GM12878 (cell line): ENCODE measurements at regions not wholly inside any gene's neighbourhood (a gene's known extent, or its start where the extent isn't known, plus 50 kb on each side); places are given as distances from the start of the nearest gene placed in this dataset.

Experiments used
- ATAC-seq: fragments of 200-7000 bp; cut with Tn5 transposase; 3 replicates; pipeline ENCODE4 v1.9.1; 2020; ENCODE audit warnings: mild to moderate bottlenecking, moderate library complexity
- BruUV-seq: library from RNA; stranded (reverse); fragments of 400-500 nt; replicated peaks from 2 replicates; lab custom pipeline; 2021; lab: Mats Ljungman, UMichigan
- CTCF ChIA-PET: fragments of 300-600 bp; sonication (Branson Sonifier 250); formaldehyde crosslinking; extraction: SDS; loops from one replicate; lab custom pipeline; 2021; ENCODE audit warnings: inconsistent platforms; lab: Yijun Ruan, JAX
- POLR2A ChIA-PET: fragments of 350-600 bp; formaldehyde crosslinking; extraction: SDS; loops from one replicate; lab custom pipeline; 2021; ENCODE audit warnings: inconsistent platforms; lab: Charles Lee
- RAD21 ChIA-PET: fragments of 300-600 bp; sonication (Branson Sonifier 250); formaldehyde crosslinking; loops from one replicate; lab custom pipeline; 2023; ENCODE audit warnings: antibody characterized with exemption; ENCODE audit not compliant: unreplicated experiment; lab: Charles Lee
- SMC1A ChIA-PET: fragments of 300-600 bp; sonication (Branson Sonifier 250); formaldehyde crosslinking; loops from one replicate; lab custom pipeline; 2023; ENCODE audit not compliant: unreplicated experiment, uncharacterized antibody; lab: Charles Lee
- DNase-seq: peaks from one replicate; pipeline ENCODE4 v3.0.0-alpha.2; 2011; ENCODE audit warnings: low read depth, low spot score
- FAIRE-seq: peaks from 3 replicates; lab custom pipeline; 2011; peaks lifted over from hg19 to GRCh38; lab: Jason Lieb, UNC
- H2AFZ ChIP-seq: 2 replicates; pipeline ENCODE4 v1.6.0; 2011; ENCODE audit warnings: low read depth, low read length, control low read depth; ENCODE audit not compliant: control insufficient read depth
- H3K27ac ChIP-seq: 2 replicates; pipeline ENCODE4 v1.5.1; 2011; ENCODE audit warnings: control low read depth; ENCODE audit not compliant: control insufficient read depth, insufficient read depth
- H3K27me3 ChIP-seq, 2 experiments: replicated peaks in 1 of 2; 2 replicates each; pipeline versions ENCODE4 v1.6.0 to v1.6.1; 2011; ENCODE audit warnings: low read length in 1 of 2; ENCODE audit not compliant: control insufficient read depth in 2 of 2, insufficient read depth in 2 of 2
- H3K36me3 ChIP-seq, 2 experiments: 2 replicates each; pipeline ENCODE4 v1.5.1; 2011; ENCODE audit warnings: low read length in 1 of 2; ENCODE audit not compliant: control insufficient read depth in 2 of 2, insufficient read depth in 2 of 2
- H3K4me1 ChIP-seq: 2 replicates; pipeline ENCODE4 v1.6.1; 2011; ENCODE audit warnings: mild to moderate bottlenecking, low read length, moderate library complexity, mixed read lengths; ENCODE audit not compliant: control insufficient read depth, insufficient read depth
- H3K4me2 ChIP-seq: 2 replicates; pipeline ENCODE4 v1.6.0; 2011; ENCODE audit warnings: control low read depth; ENCODE audit not compliant: control insufficient read depth, insufficient read depth
- H3K4me3 ChIP-seq: fragments of 200-600 bp; sonication (generic); 2 replicates; pipeline ENCODE4 v1.5.1; 2016
- H3K79me2 ChIP-seq: 2 replicates; pipeline ENCODE4 v1.6.0; 2011; ENCODE audit warnings: low read length; ENCODE audit not compliant: control insufficient read depth, insufficient read depth
- H3K9ac ChIP-seq: 2 replicates; pipeline ENCODE4 v1.8.0; 2011; ENCODE audit warnings: low read length, control low read depth, mixed read lengths; ENCODE audit not compliant: control insufficient read depth, insufficient read depth
- H3K9me3 ChIP-seq: replicated peaks from 3 replicates; pipeline ENCODE4 v1.5.1; 2011; ENCODE audit warnings: mild to moderate bottlenecking, low read length; ENCODE audit not compliant: control insufficient read depth, insufficient read depth
- H4K20me1 ChIP-seq: 2 replicates; pipeline ENCODE4 v1.6.0; 2011; ENCODE audit not compliant: control insufficient read depth, insufficient read depth
- ASH2L ChIP-seq: fragments of 300-600, 200-600 bp; sonication (generic); IDR thresholded peaks from 2 replicates; pipeline ENCODE4 v1.6.1; 2017; ENCODE audit warnings: low read depth, mild to moderate bottlenecking, borderline replicate concordance
- CBX3 ChIP-seq: fragments of 200-600 bp; sonication (generic); IDR thresholded peaks from 2 replicates; pipeline ENCODE4 v1.6.1; 2016; ENCODE audit warnings: low read depth, borderline replicate concordance
- CHD4 ChIP-seq: fragments of 200-600 bp; sonication (generic); IDR thresholded peaks from 2 replicates; pipeline ENCODE4 v1.6.1; 2016; ENCODE audit warnings: mild to moderate bottlenecking
- CREB1 ChIP-seq: IDR thresholded peaks from 2 replicates; pipeline ENCODE4 v1.6.1; 2012; ENCODE audit warnings: low read depth, mild to moderate bottlenecking, inconsistent platforms
- KLF5 ChIP-seq: fragments of 450-650 bp; IDR thresholded peaks from 2 replicates; pipeline ENCODE4 v1.6.1; 2014; ENCODE audit warnings: mild to moderate bottlenecking; ENCODE audit not compliant: partially characterized antibody
- MYB ChIP-seq: fragments of 150-350 bp; IDR thresholded peaks from 2 replicates; pipeline ENCODE4 v1.6.1; 2014; ENCODE audit warnings: mild to moderate bottlenecking, low read depth, low read length, borderline replicate concordance
- PAX8 ChIP-seq: fragments of 450-650 bp; IDR thresholded peaks from 2 replicates; pipeline ENCODE4 v1.6.1; 2017; ENCODE audit warnings: mild to moderate bottlenecking, moderate library complexity
- PML ChIP-seq: IDR thresholded peaks from 2 replicates; pipeline ENCODE4 v1.6.1; 2012; ENCODE audit warnings: low read length, inconsistent platforms
- SIN3A ChIP-seq: IDR thresholded peaks from 2 replicates; pipeline ENCODE4 v1.6.1; 2012; ENCODE audit warnings: low read depth, low read length, improper control_type of control experiment
- TCF12 ChIP-seq: IDR thresholded peaks from 2 replicates; pipeline ENCODE4 v1.6.1; 2011; ENCODE audit warnings: low read depth, mild to moderate bottlenecking, low read length
- WGBS: methylation state at CpG from one replicate; pipeline ENCODE4 v1.1.6; 2016; ENCODE audit warnings: low lambda C conversion rate; ENCODE audit not compliant: insufficient replicate concordance, insufficient coverage; ENCODE audit errors: missing lambda C conversion rate; 5-methylcytosine and 5-hydroxymethylcytosine counted together
- in situ Hi-C: fragments of 300-500 bp; cut with MboI; formaldehyde crosslinking; loops from 9 replicates; pipeline ENCODE4 v1.14.3; 2018; ENCODE audit warnings: mixed read lengths
- intact Hi-C: fragments of 100-400 bp; cut with micrococcal nuclease; formaldehyde crosslinking; loops from one replicate; pipeline ENCODE4 v1.14.2; 2022; ENCODE audit not compliant: unreplicated experiment
- TF ChIP-seq, protein P1 (sequence below): IDR thresholded peaks from 2 replicates; pipeline ENCODE4 v1.6.1; 2012; ENCODE audit warnings: mild to moderate bottlenecking, low read depth, low read length

- Histone ChIP-seq H3K4me3 (no peak overlapping the region), H3K36me3 (no peaks in the 10 kb centered on the region), H4K20me1 (no peaks in the 10 kb centered on the region), H3K9ac (no peak overlapping the region), H2AFZ (no peak overlapping the region), H3K4me1 (no peaks in the 10 kb centered on the region), H3K4me2 (no peak overlapping the region), H3K27ac (no peak overlapping the region), H3K9me3 (no peaks in the 10 kb centered on the region), H3K79me2 (no peaks in the 10 kb centered on the region), H3K27me3 (no peaks in the 10 kb centered on the region)
- no peak for DNase-seq
- in situ Hi-C loops (no loop called here), intact Hi-C loops (no loop called here)
- no TSS peak for BruUV-seq
- ChIA-PET RAD21 (no interaction called here), SMC1A (no interaction called here), CTCF (no interaction called here), POLR2A (no interaction called here)
- no peak for ATAC-seq
- TF ChIP-seq KLF5 (no peak), ASH2L (no peak)
- no peak for FAIRE-seq
Measured at GRCh38 chr9:101880846-101881245, 142.4 kb upstream of the GRIN3A start.

- H3K27me3 ChIP-seq: no peaks in the 10 kb centered on the region
- RAD21 ChIA-PET: no interaction called here
- in situ Hi-C loops: no loop called here
- no peak for DNase-seq
- no peak overlapping the region for H3K27ac ChIP-seq
- H2AFZ ChIP-seq: no peak overlapping the region
- H4K20me1 ChIP-seq: no peaks in the 10 kb centered on the region
- no peaks in the 10 kb centered on the region for H3K79me2 ChIP-seq
- ATAC-seq: no peak
- no peak for FAIRE-seq
- H3K4me3 ChIP-seq: no peak overlapping the region
- H3K9me3 ChIP-seq: no peaks in the 10 kb centered on the region
- H3K4me2 ChIP-seq: no peak overlapping the region
- no peaks in the 10 kb centered on the region for H3K36me3 ChIP-seq
- no peak for TF ChIP-seq MYB
- TF ChIP-seq, protein P1, sequence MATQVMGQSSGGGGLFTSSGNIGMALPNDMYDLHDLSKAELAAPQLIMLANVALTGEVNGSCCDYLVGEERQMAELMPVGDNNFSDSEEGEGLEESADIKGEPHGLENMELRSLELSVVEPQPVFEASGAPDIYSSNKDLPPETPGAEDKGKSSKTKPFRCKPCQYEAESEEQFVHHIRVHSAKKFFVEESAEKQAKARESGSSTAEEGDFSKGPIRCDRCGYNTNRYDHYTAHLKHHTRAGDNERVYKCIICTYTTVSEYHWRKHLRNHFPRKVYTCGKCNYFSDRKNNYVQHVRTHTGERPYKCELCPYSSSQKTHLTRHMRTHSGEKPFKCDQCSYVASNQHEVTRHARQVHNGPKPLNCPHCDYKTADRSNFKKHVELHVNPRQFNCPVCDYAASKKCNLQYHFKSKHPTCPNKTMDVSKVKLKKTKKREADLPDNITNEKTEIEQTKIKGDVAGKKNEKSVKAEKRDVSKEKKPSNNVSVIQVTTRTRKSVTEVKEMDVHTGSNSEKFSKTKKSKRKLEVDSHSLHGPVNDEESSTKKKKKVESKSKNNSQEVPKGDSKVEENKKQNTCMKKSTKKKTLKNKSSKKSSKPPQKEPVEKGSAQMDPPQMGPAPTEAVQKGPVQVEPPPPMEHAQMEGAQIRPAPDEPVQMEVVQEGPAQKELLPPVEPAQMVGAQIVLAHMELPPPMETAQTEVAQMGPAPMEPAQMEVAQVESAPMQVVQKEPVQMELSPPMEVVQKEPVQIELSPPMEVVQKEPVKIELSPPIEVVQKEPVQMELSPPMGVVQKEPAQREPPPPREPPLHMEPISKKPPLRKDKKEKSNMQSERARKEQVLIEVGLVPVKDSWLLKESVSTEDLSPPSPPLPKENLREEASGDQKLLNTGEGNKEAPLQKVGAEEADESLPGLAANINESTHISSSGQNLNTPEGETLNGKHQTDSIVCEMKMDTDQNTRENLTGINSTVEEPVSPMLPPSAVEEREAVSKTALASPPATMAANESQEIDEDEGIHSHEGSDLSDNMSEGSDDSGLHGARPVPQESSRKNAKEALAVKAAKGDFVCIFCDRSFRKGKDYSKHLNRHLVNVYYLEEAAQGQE: no peak
- TF ChIP-seq CBX3: no peak
- TF ChIP-seq TCF12: no peak
- no peak for TF ChIP-seq CHD4
- no peak for TF ChIP-seq SIN3A
- TF ChIP-seq CREB1: no peak
- TF ChIP-seq PML: no peak
- TF ChIP-seq PAX8: no peak
- intact Hi-C loops: no loop called here
- 22% methylated on average over 4 of the region's 4 CpGs for WGBS
- H3K4me1 ChIP-seq: no peaks in the 10 kb centered on the region
- CTCF ChIA-PET: no interaction called here
- POLR2A ChIA-PET: no interaction called here
- H3K9ac ChIP-seq: no peak overlapping the region
- SMC1A ChIA-PET: no interaction called here
- BruUV-seq: no TSS peak
Measured at GRCh38 chr9:101878734-101879133, 140.3 kb upstream of the GRIN3A start.
